ENCODE measurements at regions not wholly inside any gene's neighbourhood (a gene's known extent, or its start where the extent isn't known, plus 50 kb on each side); places are given as distances from the start of the nearest gene placed in this dataset.

- intact Hi-C loops (cut with DNase I, micrococcal nuclease), result no loop called here
- TF ChIP-seq CTCF (IDR thresholded peaks at IDR 0.05), result no peak
- Histone ChIP-seq H3K27ac (ENCODE audit: low read depth in 1 of 2, low read length in 2 of 2) (no peak overlapping the region), H3K36me3 (ENCODE audit: insufficient read depth, low read length) (no peaks in the 10 kb centered on the region), H3K27me3 (ENCODE audit: control insufficient read depth in 1 of 2, insufficient read depth in 2 of 2, low read length in 2 of 2) (no peaks in the 10 kb centered on the region), H3K9me3 (ENCODE audit: control insufficient read depth in 1 of 2, insufficient read depth in 1 of 2, low read length in 2 of 2) (no peaks in the 10 kb centered on the region), H3K4me3 (ENCODE audit: low read length) (no peak overlapping the region), H3K4me1 (ENCODE audit: insufficient read depth, low read length) (no peaks in the 10 kb centered on the region)
- Mint-ChIP-seq H3K9me3 (no peaks in the 10 kb centered on the region), H3K27me3 (no peaks in the 10 kb centered on the region), H3K4me1 (ENCODE audit: low read depth) (no peaks in the 10 kb centered on the region), H3K4me3 (no peak overlapping the region), H3K27ac (no peak overlapping the region), H3K36me3 (ENCODE audit: low read depth) (no peaks in the 10 kb centered on the region)
- ChIA-PET CTCF (no interaction called here), POLR2A (no interaction called here)
- DNase-seq (no peak), ATAC-seq (ENCODE audit: poor library complexity) (no peak)
These were observed 237.2 kb upstream of the PLET1 start for GRCh38 chr11:112497826-112498225.

GRCh38 chr11:112498701-112499100 lies 238.0 kb upstream of the PLET1 start:
- ChIA-PET POLR2A (no interaction called here), CTCF (no interaction called here)
- intact Hi-C loops (cut with DNase I, micrococcal nuclease), result no loop called here
- ATAC-seq (ENCODE audit: poor library complexity) (no peak), DNase-seq (no peak)
- no peaks in the 10 kb centered on the region for H3K36me3 ChIP-seq (ENCODE audit: insufficient read depth, low read length)
- H3K4me1 ChIP-seq (ENCODE audit: insufficient read depth, low read length), result no peaks in the 10 kb centered on the region
- Mint-ChIP-seq H3K9me3 (no peaks in the 10 kb centered on the region), H3K4me3 (no peak overlapping the region), H3K36me3 (ENCODE audit: low read depth) (no peaks in the 10 kb centered on the region), H3K27ac (no peak overlapping the region), H3K27me3 (no peaks in the 10 kb centered on the region), H3K4me1 (ENCODE audit: low read depth) (no peaks in the 10 kb centered on the region)
- no peak for TF ChIP-seq CTCF (IDR thresholded peaks at IDR 0.05)
- no peaks in the 10 kb centered on the region for H3K27me3 ChIP-seq (ENCODE audit: control insufficient read depth in 1 of 2, insufficient read depth in 2 of 2, low read length in 2 of 2)
- H3K9me3 ChIP-seq (ENCODE audit: control insufficient read depth in 1 of 2, insufficient read depth in 1 of 2, low read length in 2 of 2), result no peaks in the 10 kb centered on the region
- H3K27ac ChIP-seq (ENCODE audit: low read depth in 1 of 2, low read length in 2 of 2), result no peak overlapping the region
- H3K4me3 ChIP-seq (ENCODE audit: low read length), result no peak overlapping the region

GRCh38 chr11:112499153-112499880 lies 238.7 kb upstream of the PLET1 start:
- H3K9me3 ChIP-seq (ENCODE audit: control insufficient read depth in 1 of 2, insufficient read depth in 1 of 2, low read length in 2 of 2), result no peaks in the 10 kb centered on the region
- H3K36me3 Mint-ChIP-seq (ENCODE audit: low read depth), result no peaks in the 10 kb centered on the region

More at GRCh38 chr11:112499153-112499880, 238.7 kb upstream of the PLET1 start:
- DNase-seq (no peak), ATAC-seq (ENCODE audit: poor library complexity) (no peak)
- CTCF ChIA-PET, result no interaction called here
- no peak for TF ChIP-seq CTCF (IDR thresholded peaks at IDR 0.05)
- no peak overlapping the region for H3K27ac Mint-ChIP-seq
- no peaks in the 10 kb centered on the region for H3K9me3 Mint-ChIP-seq
- H3K27me3 Mint-ChIP-seq, result no peaks in the 10 kb centered on the region
- H3K4me3 ChIP-seq (ENCODE audit: low read length), result no peak overlapping the region
- POLR2A ChIA-PET, result no interaction called here
- H3K4me1 ChIP-seq (ENCODE audit: insufficient read depth, low read length), result no peaks in the 10 kb centered on the region
- no peaks in the 10 kb centered on the region for H3K36me3 ChIP-seq (ENCODE audit: insufficient read depth, low read length)
- intact Hi-C loops (cut with DNase I, micrococcal nuclease), result no loop called here
- H3K27me3 ChIP-seq (ENCODE audit: control insufficient read depth in 1 of 2, insufficient read depth in 2 of 2, low read length in 2 of 2), result no peaks in the 10 kb centered on the region
- H3K27ac ChIP-seq (ENCODE audit: low read depth in 1 of 2, low read length in 2 of 2), result no peak overlapping the region
- H3K4me3 Mint-ChIP-seq, result no peak overlapping the region
- no peaks in the 10 kb centered on the region for H3K4me1 Mint-ChIP-seq (ENCODE audit: low read depth)

Measured in CD4-positive, alpha-beta T cell (primary cell).